Hepatocyte (in vitro differentiated cells): ENCODE measurements at regions not wholly inside any gene's neighbourhood (a gene's known extent, or its start where the extent isn't known, plus 50 kb on each side); places are given as distances from the start of the nearest gene placed in this dataset.

Experiments used
- CTCF ChIP-seq: fragments of 200-600 bp; sonication (generic); IDR thresholded peaks from 2 replicates; pipeline ENCODE4 v1.5.1; 2016; ENCODE audit warnings: antibody characterized with exemption, mild to moderate bottlenecking; ENCODE audit not compliant: poor library complexity
- EZH2 ChIP-seq: fragments of 200-600 bp; sonication (generic); IDR thresholded peaks from 2 replicates; pipeline ENCODE4 v1.6.1; 2016; ENCODE audit warnings: antibody characterized with exemption, mild to moderate bottlenecking, borderline replicate concordance
- EZH2phosphoT487 ChIP-seq: fragments of 200-600 bp; sonication (generic); IDR thresholded peaks from one replicate; pipeline ENCODE4 v1.6.1; 2018; ENCODE audit warnings: antibody characterized with exemption, mild to moderate bottlenecking, low read depth, moderate library complexity; ENCODE audit not compliant: unreplicated experiment, severe bottlenecking

GRCh38 chr1:79532555-79532954 lies 526.0 kb upstream of the ADGRL4 start:
- no peak for TF ChIP-seq CTCF
- no peak for TF ChIP-seq EZH2phosphoT487
- TF ChIP-seq EZH2: no peak
